ENCODE measurements at regions not wholly inside any gene's neighbourhood (a gene's known extent, or its start where the extent isn't known, plus 50 kb on each side); places are given as distances from the start of the nearest gene placed in this dataset.
"Not testable (repeated sequence)": the region's sequence is repeated elsewhere in the genome, so short reads cannot be mapped to it uniquely, and the experiment has no call there.

GRCh38 chr11:69916251-69916649 lies 97.0 kb upstream of the FGF3 start:
- not testable (repeated sequence) for DNase-seq (ENCODE audit: low read depth in 2 of 2, low spot score in 1 of 2)

GRCh38 chr11:69916806-69917387 lies 97.7 kb upstream of the FGF3 start:
- DNase-seq (ENCODE audit: low read depth in 2 of 2, low spot score in 1 of 2) = no peak

GRCh38 chr11:69917529-69917928 lies 98.3 kb upstream of the FGF3 start:
- DNase-seq (ENCODE audit: low read depth in 2 of 2, low spot score in 1 of 2) = no peak

GRCh38 chr11:69918231-69918937 lies 99.2 kb upstream of the FGF3 start:
- DNase-seq (ENCODE audit: low read depth in 2 of 2, low spot score in 1 of 2) = no peak

- peak; percentile 4 to 37 for DNase-seq (ENCODE audit: low read depth in 2 of 2, low spot score in 1 of 2)
These were observed 99.9 kb upstream of the FGF3 start for GRCh38 chr11:69918938-69919650.

GRCh38 chr11:69919659-69920344 lies 100.6 kb upstream of the FGF3 start:
- DNase-seq (ENCODE audit: low read depth in 2 of 2, low spot score in 1 of 2) = no peak

GRCh38 chr11:69920345-69921127 lies 101.3 kb upstream of the FGF3 start:
- no peak for DNase-seq (ENCODE audit: low read depth in 2 of 2, low spot score in 1 of 2)

- DNase-seq (ENCODE audit: low read depth in 2 of 2, low spot score in 1 of 2) = no peak
These were observed 102.2 kb upstream of the FGF3 start for GRCh38 chr11:69921128-69922014.

GRCh38 chr11:69922015-69922595 lies 102.9 kb upstream of the FGF3 start:
- no peak for DNase-seq (ENCODE audit: low read depth in 2 of 2, low spot score in 1 of 2)

GRCh38 chr11:69922596-69923111 lies 103.4 kb upstream of the FGF3 start:
- no peak for DNase-seq (ENCODE audit: low read depth in 2 of 2, low spot score in 1 of 2)

GRCh38 chr11:69923196-69923595 lies 104.0 kb upstream of the FGF3 start:
- no peak for DNase-seq (ENCODE audit: low read depth in 2 of 2, low spot score in 1 of 2)

- DNase-seq (ENCODE audit: low read depth in 2 of 2, low spot score in 1 of 2) = no peak
These were observed 104.6 kb upstream of the FGF3 start for GRCh38 chr11:69923641-69924307.

- no peak for DNase-seq (ENCODE audit: low read depth in 2 of 2, low spot score in 1 of 2)
These were observed 105.3 kb upstream of the FGF3 start for GRCh38 chr11:69924308-69925161.

GRCh38 chr11:69925366-69926196 lies 106.4 kb upstream of the FGF3 start:
- no peak for DNase-seq (ENCODE audit: low read depth in 2 of 2, low spot score in 1 of 2)

- no peak for DNase-seq (ENCODE audit: low read depth in 2 of 2, low spot score in 1 of 2)
These were observed 107.3 kb upstream of the FGF3 start for GRCh38 chr11:69926376-69927050.

GRCh38 chr11:69928121-69928520 lies 108.9 kb upstream of the FGF3 start:
- no peak for DNase-seq (ENCODE audit: low read depth in 2 of 2, low spot score in 1 of 2)

- no peak for DNase-seq (ENCODE audit: low read depth in 2 of 2, low spot score in 1 of 2)
These were observed 109.8 kb upstream of the FGF3 start for GRCh38 chr11:69928975-69929374.

All from stimulated activated CD8-positive, alpha-beta memory T cell treated with anti-CD3 and anti-CD28 coated beads, Interleukin-4, amount 100 ng/mL, for 4 hours (primary cell).